KMS-11 (cell line): ENCODE measurements at regions not wholly inside any gene's neighbourhood (a gene's known extent, or its start where the extent isn't known, plus 50 kb on each side); places are given as distances from the start of the nearest gene placed in this dataset.

ENCODE experiments used
- H2AFZ ChIP-seq: fragments of 200-600 bp; sonication (generic); 2 replicates; pipeline ENCODE4 v1.6.1; 2016; ENCODE audit warnings: antibody characterized with exemption, mixed run types, low read depth
- H3K27ac ChIP-seq: fragments of 200-600 bp; sonication (generic); 2 replicates; pipeline ENCODE4 v1.6.1; 2016; ENCODE audit warnings: mild to moderate bottlenecking, mixed run types
- H3K27me3 ChIP-seq: fragments of 200-600 bp; sonication (generic); 2 replicates; pipeline ENCODE4 v1.6.1; 2017; ENCODE audit warnings: mild to moderate bottlenecking, low read depth, mixed run types, moderate library complexity; ENCODE audit not compliant: insufficient read depth
- H3K36me3 ChIP-seq: fragments of 200-600 bp; sonication (generic); 2 replicates; pipeline ENCODE4 v1.6.1; 2017; ENCODE audit warnings: mild to moderate bottlenecking, mixed run types; ENCODE audit not compliant: insufficient read depth
- H3K4me1 ChIP-seq: fragments of 200-600 bp; sonication (generic); 2 replicates; pipeline ENCODE4 v1.6.1; 2016; ENCODE audit warnings: mild to moderate bottlenecking, low read depth, mixed run types; ENCODE audit not compliant: poor library complexity, severe bottlenecking
- H3K4me2 ChIP-seq: fragments of 200-600 bp; sonication (generic); 2 replicates; pipeline ENCODE4 v1.7.0; 2016; ENCODE audit warnings: mild to moderate bottlenecking, mixed run types
- H3K4me3 ChIP-seq: fragments of 200-600 bp; sonication (generic); IDR thresholded peaks from 2 replicates; pipeline ENCODE4 v1.6.1; 2017; ENCODE audit warnings: low read depth, low read length, mixed read lengths; ENCODE audit not compliant: insufficient read depth
- H3K79me2 ChIP-seq: fragments of 200-600 bp; sonication (generic); 2 replicates; pipeline ENCODE4 v1.6.1; 2016; ENCODE audit warnings: low read depth, mixed run types; ENCODE audit not compliant: insufficient read depth
- H3K9ac ChIP-seq: fragments of 200-600 bp; sonication (generic); 2 replicates; pipeline ENCODE4 v1.6.1; 2016; ENCODE audit warnings: mild to moderate bottlenecking, mixed run types
- H4K20me1 ChIP-seq: fragments of 200-600 bp; sonication (generic); 2 replicates; pipeline ENCODE4 v1.6.1; 2016; ENCODE audit warnings: mild to moderate bottlenecking, mixed run types; ENCODE audit not compliant: insufficient read depth
- TF ChIP-seq, protein P1 (sequence below): fragments of 200-600 bp; sonication (generic); conservative IDR thresholded peaks from 2 replicates; pipeline ENCODE4 v1.6.1; 2017; ENCODE audit warnings: low read depth, mild to moderate bottlenecking, antibody characterized with exemption, low read length, moderate library complexity, mixed read lengths

DNA sequence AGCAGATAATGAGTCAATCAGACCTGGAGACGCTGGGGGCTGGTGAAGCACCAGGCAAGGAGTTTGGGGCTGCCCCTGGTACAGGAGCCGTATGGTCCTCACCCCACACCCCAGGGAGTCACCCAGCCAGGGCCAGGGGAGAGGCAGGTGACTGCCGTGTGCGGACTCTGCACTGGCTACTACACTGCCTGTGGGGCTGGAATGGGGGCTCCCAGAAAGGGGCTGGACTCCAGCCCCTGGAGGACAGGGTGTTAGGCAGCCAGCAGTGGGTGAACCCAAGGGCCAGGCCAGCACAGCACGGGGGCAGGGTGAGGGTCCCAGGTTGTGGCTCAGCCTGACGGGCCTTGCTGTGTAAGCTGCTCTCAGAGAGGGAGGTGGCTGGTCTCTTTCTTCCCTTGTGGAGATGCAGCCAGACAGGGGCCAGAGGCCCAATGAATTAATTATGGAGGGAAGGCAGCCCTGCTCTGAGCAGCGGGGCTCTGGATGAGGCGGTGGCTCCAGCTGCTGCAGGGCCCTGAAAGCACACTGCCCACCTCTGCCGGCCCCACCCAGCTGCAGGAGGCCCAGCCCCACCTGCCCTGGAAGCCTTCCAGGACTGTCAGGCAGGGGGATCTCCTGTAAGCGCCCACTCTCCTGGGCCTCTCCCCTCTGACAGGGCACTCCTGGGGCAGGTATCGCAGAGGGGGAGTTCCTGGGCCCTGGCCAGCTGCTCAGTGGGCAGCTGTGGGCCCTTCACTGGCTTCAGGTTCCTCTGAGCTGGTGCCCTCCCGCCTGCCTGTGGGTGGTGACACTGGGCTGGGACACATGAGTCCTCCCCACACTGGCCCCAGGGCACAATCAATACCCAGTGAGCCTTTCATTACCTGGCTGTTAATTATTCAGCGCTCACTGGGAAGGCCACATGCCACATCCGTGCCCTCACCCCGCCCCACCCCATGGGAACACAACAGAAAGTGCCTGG lies 142.5 kb upstream of the C14orf180 start:
- H3K27ac ChIP-seq: no peak overlapping the region
- H4K20me1 ChIP-seq: no peaks in the 10 kb centered on the region
- H3K4me3 ChIP-seq: no peak overlapping the region
- no peaks in the 10 kb centered on the region for H3K4me1 ChIP-seq
- no peak overlapping the region for H3K4me2 ChIP-seq
- no peak overlapping the region for H3K9ac ChIP-seq
- TF ChIP-seq, protein P1, sequence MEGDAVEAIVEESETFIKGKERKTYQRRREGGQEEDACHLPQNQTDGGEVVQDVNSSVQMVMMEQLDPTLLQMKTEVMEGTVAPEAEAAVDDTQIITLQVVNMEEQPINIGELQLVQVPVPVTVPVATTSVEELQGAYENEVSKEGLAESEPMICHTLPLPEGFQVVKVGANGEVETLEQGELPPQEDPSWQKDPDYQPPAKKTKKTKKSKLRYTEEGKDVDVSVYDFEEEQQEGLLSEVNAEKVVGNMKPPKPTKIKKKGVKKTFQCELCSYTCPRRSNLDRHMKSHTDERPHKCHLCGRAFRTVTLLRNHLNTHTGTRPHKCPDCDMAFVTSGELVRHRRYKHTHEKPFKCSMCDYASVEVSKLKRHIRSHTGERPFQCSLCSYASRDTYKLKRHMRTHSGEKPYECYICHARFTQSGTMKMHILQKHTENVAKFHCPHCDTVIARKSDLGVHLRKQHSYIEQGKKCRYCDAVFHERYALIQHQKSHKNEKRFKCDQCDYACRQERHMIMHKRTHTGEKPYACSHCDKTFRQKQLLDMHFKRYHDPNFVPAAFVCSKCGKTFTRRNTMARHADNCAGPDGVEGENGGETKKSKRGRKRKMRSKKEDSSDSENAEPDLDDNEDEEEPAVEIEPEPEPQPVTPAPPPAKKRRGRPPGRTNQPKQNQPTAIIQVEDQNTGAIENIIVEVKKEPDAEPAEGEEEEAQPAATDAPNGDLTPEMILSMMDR: no peak
- H3K36me3 ChIP-seq: no peaks in the 10 kb centered on the region
- no peak overlapping the region for H2AFZ ChIP-seq
- no peaks in the 10 kb centered on the region for H3K79me2 ChIP-seq
- peaks cover 7% of the 10 kb centered on the region; the same call in 1 of the 2 replicates for H3K27me3 ChIP-seq

- Histone ChIP-seq H2AFZ (no peak overlapping the region), H3K79me2 (no peaks in the 10 kb centered on the region), H3K27ac (no peak overlapping the region), H3K4me3 (no peak overlapping the region), H3K27me3 (peaks cover 7% of the 10 kb centered on the region; the same call in 1 of the 2 replicates), H3K4me2 (no peak overlapping the region), H4K20me1 (no peaks in the 10 kb centered on the region), H3K4me1 (no peaks in the 10 kb centered on the region), H3K36me3 (no peaks in the 10 kb centered on the region), H3K9ac (no peak overlapping the region)
- TF ChIP-seq, protein P1: no peak
Observed at GRCh38 chr14:104437703-104438102, 141.9 kb upstream of the C14orf180 start.

- H3K4me1 ChIP-seq: no peaks in the 10 kb centered on the region
- TF ChIP-seq, protein P1: no peak
- H3K4me2 ChIP-seq: no peak overlapping the region
- no peak overlapping the region for H3K9ac ChIP-seq
- no peaks in the 10 kb centered on the region for H4K20me1 ChIP-seq
- peaks cover 7% of the 10 kb centered on the region; the same call in 1 of the 2 replicates for H3K27me3 ChIP-seq
- no peak overlapping the region for H2AFZ ChIP-seq
- H3K36me3 ChIP-seq: no peaks in the 10 kb centered on the region
- no peak overlapping the region for H3K27ac ChIP-seq
- H3K79me2 ChIP-seq: no peaks in the 10 kb centered on the region
- no peak overlapping the region for H3K4me3 ChIP-seq
Observed at GRCh38 chr14:104438166-104438887, 141.2 kb upstream of the C14orf180 start.

- H3K4me1 ChIP-seq: no peaks in the 10 kb centered on the region
- H2AFZ ChIP-seq: no peak overlapping the region
- no peaks in the 10 kb centered on the region for H4K20me1 ChIP-seq
- H3K9ac ChIP-seq: no peak overlapping the region
- H3K4me3 ChIP-seq: no peak overlapping the region
- no peak overlapping the region for H3K27ac ChIP-seq
- TF ChIP-seq, protein P1: no peak
- H3K4me2 ChIP-seq: no peak overlapping the region
- no peaks in the 10 kb centered on the region for H3K79me2 ChIP-seq
- no peaks in the 10 kb centered on the region for H3K36me3 ChIP-seq
- peaks cover 7% of the 10 kb centered on the region; the same call in 1 of the 2 replicates for H3K27me3 ChIP-seq
Observed at GRCh38 chr14:104439625-104440024, 139.9 kb upstream of the C14orf180 start.
